ENCODE measurements at regions not wholly inside any gene's neighbourhood (a gene's known extent, or its start where the extent isn't known, plus 50 kb on each side); places are given as distances from the start of the nearest gene placed in this dataset.

DNA sequence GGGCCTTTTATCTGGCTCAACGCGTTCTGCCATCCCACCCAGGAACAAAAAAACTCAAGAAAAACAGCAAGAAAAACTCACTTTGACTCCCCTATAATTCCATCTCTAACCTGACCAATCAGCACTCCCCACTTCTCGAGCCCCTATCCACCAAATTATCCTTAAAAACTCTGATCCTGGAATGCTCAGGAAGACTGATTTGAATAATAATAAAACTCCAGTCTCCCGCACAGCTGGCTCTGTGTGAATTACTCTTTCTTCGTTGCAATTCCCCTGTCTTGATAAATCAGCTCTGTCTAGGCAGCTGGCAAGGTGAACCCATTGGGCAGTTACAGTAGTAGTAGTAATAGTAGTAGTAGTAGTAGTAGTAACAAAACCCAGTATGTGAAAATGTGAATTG is 165.7 kb upstream of the CASK start:
- no peaks in the 10 kb centered on the region for H3K27me3 ChIP-seq
- H3K9me3 ChIP-seq = no peaks in the 10 kb centered on the region
- TF ChIP-seq POLR2AphosphoS5 (IDR thresholded peaks at IDR 0.05) (no peak), EP300 (IDR thresholded peaks at IDR 0.05) (no peak), POLR2A (IDR thresholded peaks at IDR 0.05) (no peak)
- TF ChIP-seq, protein P1, sequence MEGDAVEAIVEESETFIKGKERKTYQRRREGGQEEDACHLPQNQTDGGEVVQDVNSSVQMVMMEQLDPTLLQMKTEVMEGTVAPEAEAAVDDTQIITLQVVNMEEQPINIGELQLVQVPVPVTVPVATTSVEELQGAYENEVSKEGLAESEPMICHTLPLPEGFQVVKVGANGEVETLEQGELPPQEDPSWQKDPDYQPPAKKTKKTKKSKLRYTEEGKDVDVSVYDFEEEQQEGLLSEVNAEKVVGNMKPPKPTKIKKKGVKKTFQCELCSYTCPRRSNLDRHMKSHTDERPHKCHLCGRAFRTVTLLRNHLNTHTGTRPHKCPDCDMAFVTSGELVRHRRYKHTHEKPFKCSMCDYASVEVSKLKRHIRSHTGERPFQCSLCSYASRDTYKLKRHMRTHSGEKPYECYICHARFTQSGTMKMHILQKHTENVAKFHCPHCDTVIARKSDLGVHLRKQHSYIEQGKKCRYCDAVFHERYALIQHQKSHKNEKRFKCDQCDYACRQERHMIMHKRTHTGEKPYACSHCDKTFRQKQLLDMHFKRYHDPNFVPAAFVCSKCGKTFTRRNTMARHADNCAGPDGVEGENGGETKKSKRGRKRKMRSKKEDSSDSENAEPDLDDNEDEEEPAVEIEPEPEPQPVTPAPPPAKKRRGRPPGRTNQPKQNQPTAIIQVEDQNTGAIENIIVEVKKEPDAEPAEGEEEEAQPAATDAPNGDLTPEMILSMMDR (IDR thresholded peaks at IDR 0.05) = no peak
- DNase-seq (ENCODE audit: low spot score in 2 of 2) = no peak
- 53% methylated on average over 5 of the region's 5 CpGs for WGBS
- H3K36me3 ChIP-seq = no peaks in the 10 kb centered on the region
- H3K4me1 ChIP-seq = no peaks in the 10 kb centered on the region
- no peak overlapping the region for H3K4me3 ChIP-seq
- no peak overlapping the region for H3K27ac ChIP-seq

DNA sequence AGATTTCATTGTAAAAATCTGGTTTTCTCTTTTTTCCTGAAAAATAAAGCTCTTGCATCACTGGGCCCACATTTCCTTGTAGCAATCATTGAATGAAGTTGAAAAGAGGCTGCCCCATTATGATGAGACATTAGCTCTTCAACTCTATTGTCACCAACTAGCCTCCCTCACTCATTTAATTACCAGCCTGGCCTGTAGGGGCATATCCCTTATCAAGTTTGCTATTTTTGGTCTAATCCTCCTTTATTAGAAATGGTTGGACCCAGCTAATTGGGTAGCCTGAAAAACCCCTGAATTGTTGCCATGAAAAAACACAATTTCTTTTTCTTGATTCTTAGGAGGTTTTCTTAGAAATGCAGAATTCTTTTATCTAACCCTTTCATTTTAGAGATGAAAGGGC is 164.6 kb upstream of the CASK start:
- Histone ChIP-seq H3K36me3 (no peaks in the 10 kb centered on the region), H3K4me3 (no peak overlapping the region), H3K27me3 (no peaks in the 10 kb centered on the region), H3K4me1 (no peaks in the 10 kb centered on the region), H3K27ac (no peak overlapping the region), H3K9me3 (no peaks in the 10 kb centered on the region)
- DNase-seq (ENCODE audit: low spot score in 2 of 2) = no peak
- TF ChIP-seq EP300 (IDR thresholded peaks at IDR 0.05) (no peak), POLR2A (IDR thresholded peaks at IDR 0.05) (no peak), POLR2AphosphoS5 (IDR thresholded peaks at IDR 0.05) (no peak)
- TF ChIP-seq, protein P1 (IDR thresholded peaks at IDR 0.05) = no peak

DNA sequence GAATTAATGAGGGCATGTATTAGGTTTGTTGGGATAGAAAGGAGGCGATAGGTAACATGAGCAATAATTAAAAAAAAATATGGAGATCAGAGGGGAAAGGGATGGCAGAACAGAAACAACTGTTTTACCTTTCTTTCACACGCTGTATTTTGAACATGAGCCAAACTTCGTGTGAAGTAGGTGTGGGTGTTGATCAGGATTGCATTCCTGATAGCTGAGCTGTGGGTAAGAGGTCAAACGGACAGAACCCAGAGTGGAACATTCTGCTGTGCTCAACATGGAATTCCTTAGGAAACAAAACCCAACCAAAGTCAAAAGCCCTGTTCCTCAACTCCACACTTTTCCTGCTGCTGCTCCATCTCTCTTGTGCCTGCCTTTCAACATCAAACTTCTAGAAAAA is 162.5 kb upstream of the CASK start:
- Histone ChIP-seq H3K27ac (no peak overlapping the region), H3K4me1 (no peaks in the 10 kb centered on the region), H3K9me3 (no peaks in the 10 kb centered on the region), H3K36me3 (no peaks in the 10 kb centered on the region), H3K27me3 (no peaks in the 10 kb centered on the region), H3K4me3 (no peak overlapping the region)
- 61% methylated on average over 4 of the region's 4 CpGs for WGBS
- no peak for DNase-seq (ENCODE audit: low spot score in 2 of 2)
- TF ChIP-seq POLR2AphosphoS5 (IDR thresholded peaks at IDR 0.05) (no peak), EP300 (IDR thresholded peaks at IDR 0.05) (no peak), POLR2A (IDR thresholded peaks at IDR 0.05) (no peak)
- TF ChIP-seq, protein P1 (IDR thresholded peaks at IDR 0.05) = no peak

DNA sequence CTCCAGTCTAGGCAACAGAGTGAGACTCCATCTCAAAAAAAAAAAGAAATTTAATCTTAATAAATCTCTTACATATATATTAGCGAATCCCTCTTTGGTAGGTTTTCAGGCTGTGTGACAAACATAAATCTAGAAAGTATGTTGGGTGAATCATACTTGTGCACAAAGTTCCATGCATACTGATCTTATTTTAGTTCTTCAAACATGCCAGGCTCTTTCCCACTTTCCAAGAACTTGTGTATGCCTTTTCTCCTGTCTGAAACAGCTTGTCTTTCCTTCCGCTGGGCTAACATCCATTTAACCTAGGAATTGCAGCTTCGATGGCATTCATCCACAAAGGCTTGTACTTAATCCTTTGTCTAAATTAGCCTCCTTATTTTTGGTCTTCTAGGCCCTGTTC is 156.6 kb upstream of the CASK start:
- TF ChIP-seq, protein P1 (IDR thresholded peaks at IDR 0.05) = no peak
- TF ChIP-seq POLR2AphosphoS5 (IDR thresholded peaks at IDR 0.05) = no peak
- no peak for TF ChIP-seq EP300 (IDR thresholded peaks at IDR 0.05)
- TF ChIP-seq POLR2A (IDR thresholded peaks at IDR 0.05) = no peak
- WGBS = 87% methylated on average over 3 of the region's 3 CpGs
- no peaks in the 10 kb centered on the region for H3K27me3 ChIP-seq

DNA sequence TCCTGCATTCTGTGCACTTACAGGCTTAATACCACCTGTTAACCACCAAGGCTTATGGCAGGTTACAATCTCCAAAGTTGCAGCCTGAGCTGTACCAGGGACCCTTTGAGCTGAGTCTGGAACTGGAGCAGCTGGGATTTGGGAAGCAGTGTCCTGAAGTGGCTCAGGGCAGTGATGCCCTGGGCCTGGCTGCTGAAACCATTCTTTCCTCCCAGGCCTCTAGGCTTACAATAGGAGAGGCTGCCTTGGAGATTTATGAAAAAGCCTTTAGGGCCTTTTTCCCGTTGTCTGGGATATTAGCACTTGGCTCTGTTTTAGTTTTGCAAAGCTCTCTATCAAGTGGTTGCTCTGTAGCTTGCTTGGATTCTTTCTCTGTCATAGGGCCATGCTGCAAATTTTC is 154.3 kb upstream of the CASK start:
- H3K9me3 ChIP-seq = no peaks in the 10 kb centered on the region
- H3K27me3 ChIP-seq = no peaks in the 10 kb centered on the region
- TF ChIP-seq POLR2A (IDR thresholded peaks at IDR 0.05) (no peak), POLR2AphosphoS5 (IDR thresholded peaks at IDR 0.05) (no peak), EP300 (IDR thresholded peaks at IDR 0.05) (no peak)
- TF ChIP-seq, protein P1 (IDR thresholded peaks at IDR 0.05) = no peak
- 35% methylated on average over 1 of the region's 1 CpG for WGBS
- DNase-seq (ENCODE audit: low spot score in 2 of 2) = no peak
- H3K4me3 ChIP-seq = no peak overlapping the region
- H3K27ac ChIP-seq = no peak overlapping the region
- H3K36me3 ChIP-seq = no peaks in the 10 kb centered on the region
- H3K4me1 ChIP-seq = no peaks in the 10 kb centered on the region

More for the DNA sequence above, 156.6 kb upstream of the CASK start:
- Histone ChIP-seq H3K36me3 (no peaks in the 10 kb centered on the region), H3K27ac (no peak overlapping the region), H3K4me1 (no peaks in the 10 kb centered on the region), H3K4me3 (no peak overlapping the region), H3K9me3 (no peaks in the 10 kb centered on the region)
- DNase-seq (ENCODE audit: low spot score in 2 of 2) = no peak
